Erythroblast (primary cell): ENCODE measurements at regions not wholly inside any gene's neighbourhood (a gene's known extent, or its start where the extent isn't known, plus 50 kb on each side); places are given as distances from the start of the nearest gene placed in this dataset.

Source experiments
- GATA1 ChIP-seq: IDR thresholded peaks from 2 replicates; pipeline ENCODE4 v1.6.1; 2011; ENCODE audit warnings: low read depth, mild to moderate bottlenecking, control low read depth, low read length, moderate library complexity
- POLR2A ChIP-seq: IDR thresholded peaks from 2 replicates; pipeline ENCODE4 v1.6.1; 2011; ENCODE audit warnings: mild to moderate bottlenecking, low read length

GRCh38 chr4:8675906-8676305 is 83.3 kb downstream of the CPZ start:
- TF ChIP-seq POLR2A (no peak), GATA1 (no peak)
